ENCODE measurements at regions not wholly inside any gene's neighbourhood (a gene's known extent, or its start where the extent isn't known, plus 50 kb on each side); places are given as distances from the start of the nearest gene placed in this dataset.

- TF ChIP-seq REST (IDR thresholded peaks at IDR 0.05) (no peak), GABPA (IDR thresholded peaks at IDR 0.05 in 1 of 2, conservative IDR thresholded peaks at IDR 0.05 in 1 of 2) (no peak), SP1 (IDR thresholded peaks at IDR 0.05) (no peak)
Observed at GRCh38 chr4:153067376-153067775, 131.3 kb downstream of the FHDC1 start (continued).

- Histone ChIP-seq H3K9me3 (ENCODE audit: control insufficient read depth in 4 of 4, low read length in 3 of 4) (no peaks in the 10 kb centered on the region), H3K9ac (ENCODE audit: low read depth in 1 of 2, low read length in 2 of 2) (no peak overlapping the region), H3K27ac (ENCODE audit: low read depth in 1 of 2, low read length in 2 of 2) (no peak overlapping the region), H3K4me3 (ENCODE audit: low read depth in 1 of 3, low read length in 3 of 3) (no peak overlapping the region), H3K27me3 (ENCODE audit: control insufficient read depth in 4 of 4, insufficient read depth in 4 of 4, low read length in 3 of 4) (peaks cover 0 to 2% (median 0%) of the 10 kb centered on the region in 4 donors), H3K4me1 (ENCODE audit: control insufficient read depth in 4 of 4, insufficient read depth in 4 of 4, low read length in 3 of 4) (no peaks in the 10 kb centered on the region), H3K36me3 (ENCODE audit: control insufficient read depth in 4 of 4, insufficient read depth in 3 of 4, low read depth in 1 of 4, low read length in 3 of 4) (no peaks in the 10 kb centered on the region)
- DNase-seq (ENCODE audit: low spot score): no peak
- 92% methylated on average over 7 of the region's 7 CpGs for WGBS
- TF ChIP-seq HNF4G (IDR thresholded peaks at IDR 0.05): no peak
- TF ChIP-seq RXRA (IDR thresholded peaks at IDR 0.05): no peak
- TF ChIP-seq EGR1 (IDR thresholded peaks at IDR 0.05; ENCODE audit: low read depth in 2 of 2): no peak
- TF ChIP-seq SP1 (IDR thresholded peaks at IDR 0.05): no peak
- TF ChIP-seq RAD21 (IDR thresholded peaks at IDR 0.05): no peak
- no peak for TF ChIP-seq HNF4A (conservative IDR thresholded peaks at IDR 0.05)
- no peak for TF ChIP-seq YY1 (IDR thresholded peaks at IDR 0.05)
- TF ChIP-seq JUND (IDR thresholded peaks at IDR 0.05): no peak
- no peak for TF ChIP-seq ZBTB33 (IDR thresholded peaks at IDR 0.05)
- TF ChIP-seq FOXA1 (IDR thresholded peaks at IDR 0.05): no peak
- TF ChIP-seq ATF3 (IDR thresholded peaks at IDR 0.05): no peak
- TF ChIP-seq NR2F2 (IDR thresholded peaks at IDR 0.05): no peak
- no peak for TF ChIP-seq TAF1 (conservative IDR thresholded peaks at IDR 0.05)
- TF ChIP-seq REST (IDR thresholded peaks at IDR 0.05): no peak
Observed at GRCh38 chr4:153068751-153069150, 132.6 kb downstream of the FHDC1 start.
